H1 (cell line): ENCODE measurements at regions not wholly inside any gene's neighbourhood (a gene's known extent, or its start where the extent isn't known, plus 50 kb on each side); places are given as distances from the start of the nearest gene placed in this dataset.

ENCODE experiments used
- CHD1 ChIP-seq: IDR thresholded peaks from 2 replicates; pipeline ENCODE4 v1.6.1; 2012; ENCODE audit warnings: low read depth, low read length, improper control_type of control experiment
- TF ChIP-seq, protein P1 (sequence below): IDR thresholded peaks from 2 replicates; pipeline ENCODE4 v1.6.1; 2012; ENCODE audit warnings: inconsistent platforms

DNA sequence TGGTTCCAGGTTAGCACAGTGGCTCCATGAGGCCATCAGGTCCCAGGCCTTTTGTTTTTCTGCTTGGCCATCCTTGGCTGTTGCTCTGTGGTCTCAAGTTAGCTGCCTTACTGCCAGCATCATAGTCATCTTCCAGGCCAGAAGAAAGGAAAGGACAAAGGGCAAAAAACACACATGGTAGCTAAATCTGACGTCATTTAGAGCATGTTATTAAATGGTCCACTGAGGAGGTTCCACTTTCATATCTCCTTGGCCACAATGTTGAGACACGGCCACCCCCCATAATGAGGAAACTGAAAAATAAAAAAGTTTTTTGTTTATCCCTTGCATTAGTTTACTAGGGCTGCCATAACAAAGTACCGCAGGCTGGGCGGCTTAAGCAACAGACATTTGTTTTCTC is 106.4 kb upstream of the NIPBL start:
- TF ChIP-seq, protein P1, sequence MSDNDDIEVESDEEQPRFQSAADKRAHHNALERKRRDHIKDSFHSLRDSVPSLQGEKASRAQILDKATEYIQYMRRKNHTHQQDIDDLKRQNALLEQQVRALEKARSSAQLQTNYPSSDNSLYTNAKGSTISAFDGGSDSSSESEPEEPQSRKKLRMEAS: no peak
- TF ChIP-seq CHD1: no peak
